ENCODE measurements at regions not wholly inside any gene's neighbourhood (a gene's known extent, or its start where the extent isn't known, plus 50 kb on each side); places are given as distances from the start of the nearest gene placed in this dataset.

GRCh38 chr21:35900539-35900938 is 159.8 kb downstream of the SETD4 start:
- Mint-ChIP-seq H3K4me3 (ENCODE audit: unreplicated experiment) (no peak overlapping the region), H3K36me3 (ENCODE audit: low read depth) (no peaks in the 10 kb centered on the region), H3K27ac (ENCODE audit: unreplicated experiment) (no peak overlapping the region), H3K9me3 (ENCODE audit: low read depth) (peaks cover 8% of the 10 kb centered on the region), H3K4me1 (ENCODE audit: low read depth) (peaks cover 6% of the 10 kb centered on the region), H3K27me3 (ENCODE audit: low read depth) (no peaks in the 10 kb centered on the region)
- no peak for TF ChIP-seq CTCF (IDR thresholded peaks at IDR 0.05)
- DNase-seq (ENCODE audit: low spot score), result no peak

GRCh38 chr21:35896060-35896459 is 164.3 kb downstream of the SETD4 start:
- no peak overlapping the region for H3K4me3 Mint-ChIP-seq (ENCODE audit: unreplicated experiment)

GRCh38 chr21:35895598-35895997 is 164.7 kb downstream of the SETD4 start:
- no peak for DNase-seq (ENCODE audit: low spot score)
- no peak for TF ChIP-seq CTCF (IDR thresholded peaks at IDR 0.05)
- Mint-ChIP-seq H3K36me3 (ENCODE audit: low read depth) (no peaks in the 10 kb centered on the region), H3K4me1 (ENCODE audit: low read depth) (no peaks in the 10 kb centered on the region), H3K4me3 (ENCODE audit: unreplicated experiment) (no peak overlapping the region), H3K9me3 (ENCODE audit: low read depth) (no peaks in the 10 kb centered on the region), H3K27me3 (ENCODE audit: low read depth) (no peaks in the 10 kb centered on the region), H3K27ac (ENCODE audit: unreplicated experiment) (no peak overlapping the region)

More at GRCh38 chr21:35896060-35896459, 164.3 kb downstream of the SETD4 start:
- Mint-ChIP-seq H3K4me1 (ENCODE audit: low read depth) (no peaks in the 10 kb centered on the region), H3K27me3 (ENCODE audit: low read depth) (no peaks in the 10 kb centered on the region), H3K27ac (ENCODE audit: unreplicated experiment) (no peak overlapping the region), H3K36me3 (ENCODE audit: low read depth) (no peaks in the 10 kb centered on the region), H3K9me3 (ENCODE audit: low read depth) (no peaks in the 10 kb centered on the region)
- no peak for TF ChIP-seq CTCF (IDR thresholded peaks at IDR 0.05)
- no peak for DNase-seq (ENCODE audit: low spot score)

DNA sequence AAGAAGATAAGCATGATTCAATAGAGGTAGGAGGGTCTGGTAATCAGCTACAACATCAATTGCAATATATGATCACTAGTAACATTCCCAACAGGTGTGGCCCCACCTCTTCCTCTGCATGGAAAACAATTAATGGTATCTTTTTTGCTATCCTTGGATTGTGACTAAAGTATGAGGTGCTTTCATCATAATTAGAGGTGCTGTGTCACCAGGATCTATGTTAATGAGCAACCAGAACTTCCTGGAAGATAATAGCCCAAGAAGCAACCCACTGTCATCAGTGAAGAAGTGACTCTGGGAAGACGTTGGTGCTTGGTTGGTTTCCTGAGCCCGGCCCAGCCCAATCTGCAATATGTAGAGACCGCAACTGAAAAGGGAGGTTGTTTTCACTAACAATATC is 167.2 kb downstream of the SETD4 start:
- DNase-seq (ENCODE audit: low spot score), result no peak
- no peak overlapping the region for H3K27ac Mint-ChIP-seq (ENCODE audit: unreplicated experiment)
- H3K4me3 Mint-ChIP-seq (ENCODE audit: unreplicated experiment), result no peak overlapping the region
- no peaks in the 10 kb centered on the region for H3K4me1 Mint-ChIP-seq (ENCODE audit: low read depth)
- H3K27me3 Mint-ChIP-seq (ENCODE audit: low read depth), result no peaks in the 10 kb centered on the region
- H3K36me3 Mint-ChIP-seq (ENCODE audit: low read depth), result no peaks in the 10 kb centered on the region
- no peak for TF ChIP-seq CTCF (IDR thresholded peaks at IDR 0.05)
- no peaks in the 10 kb centered on the region for H3K9me3 Mint-ChIP-seq (ENCODE audit: low read depth)

- no peak overlapping the region for H3K27ac Mint-ChIP-seq (ENCODE audit: unreplicated experiment)
- peaks cover 6% of the 10 kb centered on the region for H3K4me1 Mint-ChIP-seq (ENCODE audit: low read depth)
- H3K4me3 Mint-ChIP-seq (ENCODE audit: unreplicated experiment), result no peak overlapping the region
- TF ChIP-seq CTCF (IDR thresholded peaks at IDR 0.05), result no peak
- peaks cover 1% of the 10 kb centered on the region for H3K36me3 Mint-ChIP-seq (ENCODE audit: low read depth)
- DNase-seq (ENCODE audit: low spot score), result peak; percentile 87
- H3K9me3 Mint-ChIP-seq (ENCODE audit: low read depth), result peaks cover 4% of the 10 kb centered on the region
- peaks cover 10% of the 10 kb centered on the region for H3K27me3 Mint-ChIP-seq (ENCODE audit: low read depth)
Observed at GRCh38 chr21:35886887-35887286, 173.4 kb downstream of the SETD4 start.
